K562 (cell line): ENCODE measurements at regions not wholly inside any gene's neighbourhood (a gene's known extent, or its start where the extent isn't known, plus 50 kb on each side); places are given as distances from the start of the nearest gene placed in this dataset.
"Not testable (repeated sequence)": the region's sequence is repeated elsewhere in the genome, so short reads cannot be mapped to it uniquely, and the experiment has no call there.

Experiments
- ATAC-seq: fragments of 200-7000 bp; cut with Tn5 transposase; 3 replicates; pipeline ENCODE4 v1.9.1; 2020; ENCODE audit warnings: moderate library complexity
- BruUV-seq: library from RNA; stranded (reverse); fragments of 400-500 nt; replicated peaks from 2 replicates; lab custom pipeline; 2021; lab: Mats Ljungman, UMichigan
- CTCF ChIA-PET: fragments of 300-600 bp; formaldehyde crosslinking; extraction: SDS; loops from one replicate; lab custom pipeline; 2021; ENCODE audit warnings: low intra/inter-chr PET ratio; lab: Yijun Ruan, JAX
- POLR2A ChIA-PET: fragments of 300-600, 350-650 bp; sonication (Branson Sonifier 250); formaldehyde crosslinking; extraction: SDS; loops from one replicate; lab custom pipeline; 2021; ENCODE audit warnings: antibody characterized with exemption, inconsistent platforms; lab: Yijun Ruan, JAX
- DNase-seq, 4 experiments: peaks; one replicate each; pipeline versions ENCODE4 v3.0.0 to v3.0.0-alpha.2; 2011 to 2018; ENCODE audit warnings: low spot score in 3 of 4, mixed read lengths in 3 of 4; ENCODE audit errors: extremely low read depth in 1 of 4
- FAIRE-seq: peaks from 2 replicates; lab custom pipeline; 2011; peaks lifted over from hg19 to GRCh38; lab: Jason Lieb, UNC
- H2AFZ ChIP-seq: 2 replicates; pipeline ENCODE4 v1.6.0; 2011; ENCODE audit warnings: low read depth, low read length, control low read depth, inconsistent platforms
- H3K27ac ChIP-seq: fragments of 200-600 bp; 3 replicates; pipeline ENCODE4 v1.8.0; 2011; ENCODE audit warnings: low read depth, mild to moderate bottlenecking, control low read depth, inconsistent platforms, low read length, moderate library complexity, mixed read lengths; ENCODE audit errors: extremely low read depth
- H3K27me3 ChIP-seq, 2 experiments: fragments of 300-600 bp in 1 of 2; 2 replicates in 1 of 2; 3 replicates in 1 of 2; pipeline versions ENCODE4 v1.6.0 to v1.8.0; 2011; ENCODE audit warnings: inconsistent platforms in 2 of 2, low read length in 2 of 2, mild to moderate bottlenecking in 1 of 2, mixed read lengths in 1 of 2, moderate library complexity in 1 of 2; ENCODE audit not compliant: control insufficient read depth in 2 of 2, insufficient read depth in 2 of 2
- H3K36me3 ChIP-seq: fragments of 300-600 bp; 3 replicates; pipeline ENCODE4 v1.8.0; 2011; ENCODE audit warnings: mild to moderate bottlenecking, low read length, inconsistent platforms; ENCODE audit not compliant: control insufficient read depth, insufficient read depth
- H3K4me1 ChIP-seq, 2 experiments: fragments of 200-600 bp in 1 of 2; replicated peaks in 1 of 2; 2 replicates in 1 of 2; 3 replicates in 1 of 2; pipeline versions ENCODE4 v1.5.1 to v1.8.0; 2011; ENCODE audit warnings: inconsistent platforms in 2 of 2, low read length in 2 of 2, mild to moderate bottlenecking in 1 of 2, mixed read lengths in 1 of 2, moderate library complexity in 1 of 2; ENCODE audit not compliant: control insufficient read depth in 2 of 2, insufficient read depth in 2 of 2
- H3K4me2 ChIP-seq: 2 replicates; pipeline ENCODE4 v1.6.1; 2011; ENCODE audit warnings: low read length, control low read depth, inconsistent platforms, mixed read lengths; ENCODE audit not compliant: insufficient read depth
- H3K4me3 ChIP-seq: fragments of 200-600 bp; sonication (generic), shearing (Covaris generic); 2 replicates; pipeline ENCODE4 v1.5.1; 2016; ENCODE audit warnings: control low read depth, inconsistent platforms
- H3K79me2 ChIP-seq: fragments of 200-600 bp; 3 replicates; pipeline ENCODE4 v1.8.0; 2011; ENCODE audit warnings: low read length, inconsistent platforms; ENCODE audit not compliant: control insufficient read depth, insufficient read depth
- H3K9ac ChIP-seq, 2 experiments: 2 replicates each; pipeline versions ENCODE4 v1.6.0 to v1.6.1; 2011; ENCODE audit warnings: low read depth in 2 of 2, low read length in 2 of 2, control low read depth in 1 of 2, inconsistent platforms in 1 of 2, mild to moderate bottlenecking in 1 of 2, mixed read lengths in 1 of 2; ENCODE audit not compliant: insufficient read depth in 1 of 2
- H3K9me1 ChIP-seq: one replicate; pipeline ENCODE4 v1.6.0; 2011; ENCODE audit warnings: inconsistent platforms, mild to moderate bottlenecking, low read length, moderate library complexity; ENCODE audit not compliant: control insufficient read depth, insufficient read depth
- H3K9me3 ChIP-seq: replicated peaks from 2 replicates; pipeline ENCODE4 v1.5.1; 2011; ENCODE audit warnings: low read depth, low read length, inconsistent platforms; ENCODE audit not compliant: control insufficient read depth, insufficient read depth
- H4K20me1 ChIP-seq: replicated peaks from 2 replicates; pipeline ENCODE4 v1.6.1; 2011; ENCODE audit warnings: low read length, inconsistent platforms, mixed read lengths; ENCODE audit not compliant: control insufficient read depth, insufficient read depth
- BRCA1 ChIP-seq, 2 experiments: fragments of 450-650 bp in 1 of 2; sonication (generic) in 1 of 2; formaldehyde crosslinking in 1 of 2; IDR thresholded peaks; 2 replicates each; pipeline versions ENCODE4 v1.5.0 to v1.6.1; 2017 to 2020; ENCODE audit warnings: mild to moderate bottlenecking in 1 of 2, missing genetic modification reagents in 1 of 2
- FOXK2 ChIP-seq, 2 experiments: fragments of 450-650 bp; IDR thresholded peaks in 1 of 2; conservative IDR thresholded peaks in 1 of 2; 2 replicates each; pipeline ENCODE4 v1.6.1; 2016; ENCODE audit warnings: low read depth in 2 of 2, mild to moderate bottlenecking in 1 of 2
- GTF3C2 ChIP-seq: IDR thresholded peaks from 3 replicates; pipeline ENCODE4 v1.6.1; 2011; ENCODE audit warnings: borderline replicate concordance, mild to moderate bottlenecking, moderate library complexity; ENCODE audit not compliant: insufficient read length; ENCODE audit errors: extremely low read depth
- JUNB ChIP-seq: fragments of 450-650 bp; formaldehyde crosslinking; conservative IDR thresholded peaks from 2 replicates; pipeline ENCODE4 v1.4.0; 2020; ENCODE audit warnings: mild to moderate bottlenecking
- OTX1 ChIP-seq: fragments of 450-650 bp; formaldehyde crosslinking; IDR thresholded peaks from 2 replicates; pipeline ENCODE4 v1.4.0; 2022; ENCODE audit warnings: mild to moderate bottlenecking
- PHF21A ChIP-seq: fragments of 450-650 bp; IDR thresholded peaks from 2 replicates; pipeline ENCODE4 v1.6.1; 2017; ENCODE audit warnings: low read depth, borderline replicate concordance
- PHF8 ChIP-seq: fragments of 200-600 bp; sonication (generic); IDR thresholded peaks from 2 replicates; pipeline ENCODE4 v1.6.1; 2012; ENCODE audit warnings: mixed run types, mild to moderate bottlenecking, inconsistent platforms, low read length, moderate library complexity, borderline replicate concordance
- TOE1 ChIP-seq, 2 experiments: fragments of 450-650 bp in 1 of 2; sonication (generic) in 1 of 2; formaldehyde crosslinking in 1 of 2; IDR thresholded peaks; 2 replicates each; pipeline versions ENCODE4 v1.7.1 to v1.8.0; 2016 to 2022; ENCODE audit warnings: borderline replicate concordance in 2 of 2, mild to moderate bottlenecking in 2 of 2, antibody characterized with exemption in 1 of 2, inconsistent platforms in 1 of 2, low read depth in 1 of 2, missing genetic modification reagents in 1 of 2, moderate library complexity in 1 of 2
- ZNF644 ChIP-seq: fragments of 200-800 bp; sonication (Bioruptor generic); IDR thresholded peaks from 2 replicates; pipeline ENCODE4 v1.6.1; 2016; ENCODE audit warnings: low read depth, missing genetic modification characterization, missing compliant biosample characterization
- WGBS: fragments of 100-300 bp; shearing (Covaris generic); methylation state at CpG from one replicate; pipeline ENCODE4 v1.1.6; 2016; ENCODE audit warnings: low coverage, mixed read lengths; ENCODE audit not compliant: insufficient coverage; ENCODE audit errors: missing lambda C conversion rate; 5-methylcytosine and 5-hydroxymethylcytosine counted together
- in situ Hi-C: fragments of 300-500 bp; cut with MboI; formaldehyde crosslinking; loops from 4 replicates; pipeline ENCODE4 v1.15.0; 2018; ENCODE audit warnings: inconsistent platforms, mixed read lengths
- intact Hi-C: fragments of 100-400 bp; cut with micrococcal nuclease; formaldehyde crosslinking; loops from 2 replicates; pipeline ENCODE4 v1.14.2; 2022
- TF ChIP-seq, protein P1 (sequence below): sonication (generic); formaldehyde crosslinking; IDR thresholded peaks from 2 replicates; pipeline ENCODE4 v1.8.0; 2022; ENCODE audit warnings: mild to moderate bottlenecking, low read depth, missing genetic modification reagents

DNA sequence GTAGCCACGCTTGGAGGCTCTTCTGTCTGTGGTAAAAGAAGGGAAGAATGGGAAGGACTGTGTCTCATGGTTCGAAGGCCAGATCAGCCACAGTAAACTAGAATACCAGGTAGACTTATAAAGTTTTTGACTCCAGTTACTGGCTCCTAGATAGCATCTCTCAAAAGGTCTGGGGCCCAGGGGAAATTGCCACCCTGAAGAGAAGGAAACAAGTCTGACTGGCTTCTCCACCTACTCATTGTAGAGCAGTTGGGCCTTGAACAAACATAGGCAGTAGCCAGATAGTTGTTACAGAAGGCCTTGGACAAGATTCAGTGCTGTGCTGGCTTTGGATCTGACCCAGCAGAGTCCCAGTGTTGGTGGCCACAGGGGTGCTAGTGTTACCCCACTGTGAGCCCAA lies 890.4 kb downstream of the EFNA5 start (continued):
- TF ChIP-seq GTF3C2 (no peak), BRCA1 (IDR thresholded peaks at IDR 0.05) (no peak), BRCA1 (CRISPR knock-in tag; IDR thresholded peaks at IDR 0.05) (no peak), OTX1 (CRISPR knock-in tag) (no peak), JUNB (CRISPR knock-in tag) (no peak), FOXK2 (conservative IDR thresholded peaks at IDR 0.05 in 1 of 2, IDR thresholded peaks at IDR 0.05 in 1 of 2; ENCODE audit: low read depth in 2 of 2) (no peak), PHF8 (no peak), TOE1 (IDR thresholded peaks at IDR 0.05; ENCODE audit: borderline replicate concordance) (no peak), TOE1 (CRISPR knock-in tag; IDR thresholded peaks at IDR 0.05; ENCODE audit: borderline replicate concordance, low read depth) (no peak), PHF21A (no peak), ZNF644 (no peak)
- TF ChIP-seq, protein P1, sequence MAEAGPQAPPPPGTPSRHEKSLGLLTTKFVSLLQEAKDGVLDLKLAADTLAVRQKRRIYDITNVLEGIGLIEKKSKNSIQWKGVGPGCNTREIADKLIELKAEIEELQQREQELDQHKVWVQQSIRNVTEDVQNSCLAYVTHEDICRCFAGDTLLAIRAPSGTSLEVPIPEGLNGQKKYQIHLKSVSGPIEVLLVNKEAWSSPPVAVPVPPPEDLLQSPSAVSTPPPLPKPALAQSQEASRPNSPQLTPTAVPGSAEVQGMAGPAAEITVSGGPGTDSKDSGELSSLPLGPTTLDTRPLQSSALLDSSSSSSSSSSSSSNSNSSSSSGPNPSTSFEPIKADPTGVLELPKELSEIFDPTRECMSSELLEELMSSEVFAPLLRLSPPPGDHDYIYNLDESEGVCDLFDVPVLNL (CRISPR knock-in tag) = no peak

- H3K4me1 ChIP-seq, H3K9me1 ChIP-seq, CTCF ChIA-PET, DNase-seq, intact Hi-C loops, H3K4me3 ChIP-seq, FAIRE-seq, H3K36me3 ChIP-seq, H4K20me1 ChIP-seq, H3K9me3 ChIP-seq, ATAC-seq, H2AFZ ChIP-seq, H3K27me3 ChIP-seq, BruUV-seq, in situ Hi-C loops, POLR2A ChIA-PET, H3K4me2 ChIP-seq, H3K9ac ChIP-seq, H3K27ac ChIP-seq, H3K79me2 ChIP-seq: not testable (repeated sequence)
- 0% methylated on average over 6 of the region's 6 CpGs for WGBS
Observed at GRCh38 chr5:106776515-106776914, 894.2 kb downstream of the EFNA5 start.
